Mucosa of stomach (tissue), 1 donor: ENCODE measurements at regions not wholly inside any gene's neighbourhood (a gene's known extent, or its start where the extent isn't known, plus 50 kb on each side); places are given as distances from the start of the nearest gene placed in this dataset.

Experiments
- H3K27me3 ChIP-seq: one replicate; pipeline ENCODE4 v1.7.0; 2013; ENCODE audit warnings: mild to moderate bottlenecking, low read length; ENCODE audit not compliant: control insufficient read depth, insufficient read depth
- H3K36me3 ChIP-seq: one replicate; pipeline ENCODE4 v1.7.0; 2013; ENCODE audit warnings: low read length; ENCODE audit not compliant: control insufficient read depth, insufficient read depth
- H3K4me1 ChIP-seq: one replicate; pipeline ENCODE4 v1.7.0; 2013; ENCODE audit warnings: mild to moderate bottlenecking, low read length; ENCODE audit not compliant: control insufficient read depth, insufficient read depth
- H3K4me3 ChIP-seq: one replicate; pipeline ENCODE4 v1.7.0; 2013; ENCODE audit warnings: low read length
- H3K9ac ChIP-seq: one replicate; pipeline ENCODE4 v1.7.0; 2013; ENCODE audit warnings: mild to moderate bottlenecking, low read length, moderate library complexity
- H3K9me3 ChIP-seq: one replicate; pipeline ENCODE4 v1.7.0; 2013; ENCODE audit warnings: mild to moderate bottlenecking, low read length, moderate library complexity; ENCODE audit not compliant: control insufficient read depth
- donor health status: Pancreatic carcinoma.

DNA sequence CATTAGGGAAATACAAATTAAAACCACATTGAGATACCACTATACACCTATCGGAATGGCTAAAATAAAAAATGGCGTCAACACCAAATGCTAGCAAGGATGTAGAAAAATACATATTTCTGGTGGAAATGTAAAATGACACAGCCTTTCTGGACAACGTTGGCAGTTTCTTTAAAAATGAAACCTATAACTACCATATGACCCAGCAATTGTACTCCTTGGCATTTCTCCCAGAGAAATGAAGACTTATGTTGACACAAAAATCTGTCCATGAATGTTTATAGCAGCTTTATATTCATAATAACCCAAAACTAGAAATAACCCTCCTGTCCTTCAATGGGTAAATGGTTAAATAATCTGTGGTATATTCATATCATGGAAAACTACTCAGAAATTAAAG is 188.7 kb upstream of the RAD23B start:
- H3K36me3 ChIP-seq, result no peaks in the 10 kb centered on the region
- no peaks in the 10 kb centered on the region for H3K9me3 ChIP-seq
- H3K4me1 ChIP-seq, result no peaks in the 10 kb centered on the region
- H3K27me3 ChIP-seq, result no peaks in the 10 kb centered on the region
- no peak overlapping the region for H3K9ac ChIP-seq
- H3K4me3 ChIP-seq, result no peak overlapping the region

DNA sequence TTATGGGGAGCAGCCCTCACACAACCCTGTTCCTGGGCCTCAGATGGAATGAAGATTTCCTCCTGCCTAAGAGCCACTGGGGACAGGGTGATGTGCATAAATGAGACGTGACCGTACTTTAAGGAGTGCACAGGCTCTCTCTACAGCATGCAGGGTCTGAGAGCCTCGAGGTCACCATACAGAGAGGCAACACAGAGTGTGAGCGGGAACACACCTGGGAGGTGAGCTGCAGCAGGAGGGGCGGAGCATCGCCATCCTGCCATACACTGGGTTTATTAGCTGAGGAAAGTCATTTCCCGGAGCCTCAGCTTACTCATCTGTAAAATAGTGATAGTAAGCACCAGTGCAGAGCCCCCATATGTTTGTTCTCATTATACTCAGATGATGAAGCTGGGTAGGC is 182.5 kb upstream of the RAD23B start:
- no peak overlapping the region for H3K9ac ChIP-seq
- H3K4me3 ChIP-seq, result no peak overlapping the region
- no peaks in the 10 kb centered on the region for H3K36me3 ChIP-seq
- H3K4me1 ChIP-seq, result no peaks in the 10 kb centered on the region
- H3K9me3 ChIP-seq, result no peaks in the 10 kb centered on the region
- no peaks in the 10 kb centered on the region for H3K27me3 ChIP-seq

DNA sequence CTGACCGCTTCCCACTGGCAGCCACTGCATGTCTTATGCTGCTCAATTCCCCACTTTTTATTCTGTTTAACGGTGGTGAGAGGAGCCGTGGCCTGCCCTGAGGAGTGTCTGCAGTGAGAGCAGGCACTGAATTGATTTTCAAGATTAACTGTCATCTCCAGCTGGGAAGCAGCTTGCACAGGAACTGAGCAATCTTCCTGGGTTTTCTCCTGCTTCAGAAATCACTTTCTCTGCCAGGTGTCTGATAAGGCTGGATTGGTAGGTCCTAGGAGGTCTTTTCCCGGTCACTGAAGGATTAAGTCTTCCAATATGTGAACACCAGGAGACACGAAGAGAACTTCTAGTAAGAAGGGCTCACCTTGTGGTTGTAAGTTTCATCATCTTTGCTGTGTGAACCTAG is 181.1 kb upstream of the RAD23B start:
- Histone ChIP-seq H3K27me3 (no peaks in the 10 kb centered on the region), H3K4me1 (no peaks in the 10 kb centered on the region), H3K9me3 (no peaks in the 10 kb centered on the region), H3K36me3 (no peaks in the 10 kb centered on the region), H3K4me3 (no peak overlapping the region), H3K9ac (no peak overlapping the region)

DNA sequence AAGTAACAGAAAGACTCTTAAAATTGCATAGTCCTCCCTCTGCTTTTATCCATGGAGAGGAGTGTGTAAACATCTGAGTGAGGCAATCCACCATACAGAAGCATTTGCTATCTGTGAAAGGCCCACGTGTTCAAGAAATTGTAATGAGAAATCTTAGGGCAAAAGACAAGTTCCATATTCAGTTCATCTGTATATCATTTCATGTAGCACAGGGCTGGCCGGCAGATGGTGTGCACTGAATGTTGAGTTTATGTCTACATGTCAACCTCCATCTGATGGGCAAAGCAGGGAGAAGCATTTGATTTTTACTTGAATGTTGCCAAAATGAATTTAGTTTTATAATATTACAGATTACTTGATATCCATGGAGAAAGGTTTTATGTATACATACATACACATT is 179.5 kb upstream of the RAD23B start:
- Histone ChIP-seq H3K9me3 (no peaks in the 10 kb centered on the region), H3K9ac (no peak overlapping the region), H3K4me3 (no peak overlapping the region), H3K36me3 (no peaks in the 10 kb centered on the region), H3K4me1 (no peaks in the 10 kb centered on the region), H3K27me3 (no peaks in the 10 kb centered on the region)

DNA sequence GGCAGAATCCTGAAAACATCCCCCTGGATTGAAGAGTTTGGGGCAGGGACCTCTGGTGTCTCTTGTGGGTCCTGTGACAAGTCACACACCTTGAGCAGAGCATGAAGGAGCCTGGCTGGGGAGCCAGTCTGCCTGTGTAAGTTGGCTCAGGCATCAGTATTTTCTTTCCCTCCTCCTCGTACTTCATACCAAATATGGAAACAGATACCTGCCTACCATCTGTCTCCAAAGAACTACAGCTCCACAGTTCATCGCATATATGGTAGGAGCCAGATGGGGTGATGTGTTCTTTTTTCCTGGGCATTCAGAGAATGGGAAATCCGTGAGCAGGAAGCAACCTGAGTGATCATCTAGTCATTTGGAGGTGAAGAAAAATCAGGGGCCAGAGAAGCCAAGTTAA is 177.3 kb upstream of the RAD23B start:
- Histone ChIP-seq H3K36me3 (no peaks in the 10 kb centered on the region), H3K4me3 (no peak overlapping the region), H3K27me3 (no peaks in the 10 kb centered on the region), H3K4me1 (no peaks in the 10 kb centered on the region), H3K9me3 (no peaks in the 10 kb centered on the region), H3K9ac (no peak overlapping the region)

DNA sequence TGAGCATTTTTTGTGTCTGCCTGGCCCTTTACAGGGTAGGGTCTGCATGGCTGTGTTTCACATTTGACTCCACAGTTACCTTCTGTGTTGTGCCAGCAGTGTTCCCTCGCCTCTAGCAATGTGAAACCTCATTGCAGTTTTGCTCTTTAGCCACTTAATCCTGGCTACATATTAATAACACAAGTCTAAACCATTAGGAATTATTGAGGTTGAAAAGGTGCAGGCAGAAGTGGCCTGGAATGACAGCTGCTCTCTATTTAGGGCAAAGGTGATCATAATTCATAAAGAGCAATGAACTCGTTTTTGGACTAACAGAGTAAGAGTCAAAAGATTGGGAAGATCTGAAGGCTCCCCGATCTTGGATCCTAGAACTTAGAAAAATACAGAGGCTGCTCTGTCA is 176.7 kb upstream of the RAD23B start:
- no peak overlapping the region for H3K9ac ChIP-seq
- H3K36me3 ChIP-seq, result no peaks in the 10 kb centered on the region
- H3K27me3 ChIP-seq, result no peaks in the 10 kb centered on the region
- H3K9me3 ChIP-seq, result no peaks in the 10 kb centered on the region
- H3K4me1 ChIP-seq, result no peaks in the 10 kb centered on the region
- H3K4me3 ChIP-seq, result no peak overlapping the region

DNA sequence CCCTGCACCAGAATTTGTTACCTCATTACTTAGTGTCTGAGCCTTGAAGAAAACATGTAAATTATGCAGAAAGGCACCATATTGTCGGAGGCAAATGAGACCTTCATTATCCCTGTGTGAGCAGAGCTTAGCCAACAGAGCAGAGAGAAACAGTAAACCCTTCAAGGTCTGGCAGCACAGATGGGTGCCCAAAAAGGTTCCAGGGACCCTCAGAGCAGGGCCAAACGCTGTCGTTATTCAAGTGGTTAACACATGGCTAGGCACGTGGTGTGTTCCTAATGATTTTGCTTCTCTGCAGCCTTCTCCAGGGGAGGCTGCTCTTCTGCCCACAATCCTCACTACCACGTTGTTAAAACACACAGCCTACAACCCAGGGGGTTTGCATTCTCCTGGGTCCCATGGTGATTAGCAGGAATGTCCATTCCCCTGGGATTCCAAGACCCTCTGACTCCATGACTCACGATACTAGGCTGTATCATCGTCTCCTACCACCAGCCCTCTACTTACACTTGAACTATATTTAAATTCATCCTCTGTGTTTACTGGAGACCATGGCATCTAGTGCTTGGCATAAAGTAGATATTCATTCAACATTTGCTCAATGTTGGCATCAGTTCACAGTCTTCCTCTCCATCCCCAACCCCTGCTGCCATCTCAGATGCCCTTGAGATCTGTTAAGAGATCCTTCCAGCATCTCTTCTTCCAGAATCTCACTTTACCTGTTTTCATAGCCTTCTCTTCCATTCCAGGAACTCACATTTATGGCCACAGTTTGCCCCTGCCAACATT is 174.5 kb upstream of the RAD23B start:
- no peaks in the 10 kb centered on the region for H3K36me3 ChIP-seq
- no peaks in the 10 kb centered on the region for H3K4me1 ChIP-seq
- no peaks in the 10 kb centered on the region for H3K9me3 ChIP-seq
- no peak overlapping the region for H3K9ac ChIP-seq
- H3K27me3 ChIP-seq, result peaks cover 6% of the 10 kb centered on the region
- no peak overlapping the region for H3K4me3 ChIP-seq

DNA sequence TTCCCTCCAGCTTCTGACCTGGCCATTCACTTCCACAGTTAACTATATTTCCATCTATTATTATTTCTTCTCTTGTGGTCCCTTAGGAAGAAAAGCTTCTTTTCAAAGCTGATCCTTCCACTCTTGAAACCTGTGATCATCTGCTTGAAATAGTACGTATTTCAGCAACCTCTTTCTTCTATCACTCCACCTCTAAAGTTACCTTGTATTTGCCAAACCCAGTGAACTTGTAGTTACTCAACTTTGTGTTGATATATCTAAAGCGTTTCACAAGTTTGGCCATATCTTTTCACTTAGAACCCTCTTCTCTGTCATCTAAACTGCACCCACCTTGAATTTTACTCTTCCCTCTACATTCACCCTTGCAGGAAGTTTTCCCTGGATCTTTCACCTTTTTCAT is 173.8 kb upstream of the RAD23B start:
- no peaks in the 10 kb centered on the region for H3K9me3 ChIP-seq
- no peak overlapping the region for H3K4me3 ChIP-seq
- peaks cover 6% of the 10 kb centered on the region for H3K27me3 ChIP-seq
- no peaks in the 10 kb centered on the region for H3K4me1 ChIP-seq
- H3K36me3 ChIP-seq, result no peaks in the 10 kb centered on the region
- H3K9ac ChIP-seq, result no peak overlapping the region

DNA sequence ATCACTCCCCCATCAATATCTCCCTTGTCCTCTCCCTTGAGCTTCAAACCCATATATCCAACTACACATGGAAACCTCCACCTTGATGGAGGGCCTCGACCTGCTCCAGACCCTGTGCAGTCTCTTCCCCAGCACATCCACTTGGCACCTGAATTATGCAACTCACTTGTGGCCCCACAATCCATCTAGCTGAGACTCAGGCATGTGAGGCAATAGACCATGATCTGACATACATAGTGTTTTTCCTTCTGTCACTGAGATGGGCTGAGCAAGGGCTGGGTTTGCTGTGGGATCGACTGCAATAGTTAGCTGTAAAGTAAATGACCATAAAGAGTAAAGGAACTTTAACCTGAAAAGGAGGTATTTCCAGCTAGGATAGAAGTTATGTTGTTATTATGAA is 172.9 kb upstream of the RAD23B start:
- Histone ChIP-seq H3K9me3 (no peaks in the 10 kb centered on the region), H3K36me3 (no peaks in the 10 kb centered on the region), H3K4me3 (no peak overlapping the region), H3K9ac (no peak overlapping the region), H3K4me1 (no peaks in the 10 kb centered on the region), H3K27me3 (peaks cover 6% of the 10 kb centered on the region)

DNA sequence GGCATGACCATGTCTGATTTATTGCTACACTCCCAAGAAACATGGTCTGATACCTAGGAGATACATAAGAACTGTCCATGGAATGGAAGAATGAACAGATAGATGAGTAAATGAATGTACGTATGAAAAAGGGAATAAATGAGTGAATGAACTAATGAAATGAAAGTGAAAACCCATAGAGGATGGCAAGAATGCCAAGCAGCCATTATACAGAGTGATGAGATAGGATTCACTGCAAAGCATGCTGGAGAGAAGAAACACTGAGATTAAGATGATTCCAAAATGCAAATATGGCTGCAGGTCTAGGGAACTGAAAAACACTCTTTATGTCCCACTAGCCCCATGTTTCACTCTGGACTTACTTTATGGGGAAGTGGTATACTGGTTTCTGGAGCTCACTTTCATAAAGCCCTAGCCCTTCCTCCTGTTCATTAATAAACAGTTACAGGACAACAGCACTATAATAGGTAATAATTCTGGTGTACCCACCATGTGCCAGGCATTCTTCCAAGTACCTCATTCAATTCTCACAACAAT is 170.3 kb upstream of the RAD23B start:
- Histone ChIP-seq H3K9me3 (no peaks in the 10 kb centered on the region), H3K27me3 (peaks cover 6% of the 10 kb centered on the region), H3K36me3 (no peaks in the 10 kb centered on the region), H3K4me1 (no peaks in the 10 kb centered on the region), H3K9ac (no peak overlapping the region), H3K4me3 (no peak overlapping the region)

DNA sequence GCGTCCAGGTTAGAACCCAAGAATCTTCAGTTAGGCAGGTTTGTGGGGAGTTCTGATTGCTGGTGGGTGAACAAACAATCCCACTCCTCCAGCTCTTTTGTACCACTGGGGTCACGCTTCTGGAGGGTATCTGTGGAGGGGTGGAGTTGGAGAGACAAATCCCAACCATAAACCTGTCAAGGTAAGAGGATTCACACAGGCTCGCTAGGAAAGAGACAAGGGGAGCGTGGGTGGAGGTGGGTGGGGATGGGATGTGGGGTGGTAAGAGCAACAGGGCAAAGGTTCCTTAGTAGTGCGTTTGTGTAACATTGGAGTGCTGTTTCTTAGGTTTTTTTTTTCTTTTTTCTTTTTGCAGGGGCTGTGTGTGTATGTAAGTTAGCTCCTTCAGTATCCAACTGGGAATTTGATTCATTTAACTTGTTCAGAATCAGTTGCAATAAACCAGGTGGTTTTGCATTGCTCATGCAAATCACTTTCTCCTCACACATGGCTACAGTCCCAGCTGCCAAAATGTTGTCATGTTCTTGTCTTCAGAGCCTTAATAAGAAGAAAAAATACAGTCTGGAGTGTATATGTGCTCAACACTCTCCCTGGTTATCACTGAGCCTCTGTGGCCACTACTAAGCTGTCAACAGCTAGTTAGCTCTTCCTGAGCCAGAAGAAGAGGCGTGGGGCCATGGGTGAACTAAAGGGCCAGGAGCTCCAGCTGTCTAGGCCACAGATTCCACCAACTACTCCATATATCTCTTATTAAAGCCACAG is 164.0 kb upstream of the RAD23B start:
- H3K27me3 ChIP-seq, result no peaks in the 10 kb centered on the region
- no peaks in the 10 kb centered on the region for H3K36me3 ChIP-seq
- no peaks in the 10 kb centered on the region for H3K4me1 ChIP-seq
- H3K4me3 ChIP-seq, result no peak overlapping the region
- H3K9me3 ChIP-seq, result no peaks in the 10 kb centered on the region
- no peak overlapping the region for H3K9ac ChIP-seq

DNA sequence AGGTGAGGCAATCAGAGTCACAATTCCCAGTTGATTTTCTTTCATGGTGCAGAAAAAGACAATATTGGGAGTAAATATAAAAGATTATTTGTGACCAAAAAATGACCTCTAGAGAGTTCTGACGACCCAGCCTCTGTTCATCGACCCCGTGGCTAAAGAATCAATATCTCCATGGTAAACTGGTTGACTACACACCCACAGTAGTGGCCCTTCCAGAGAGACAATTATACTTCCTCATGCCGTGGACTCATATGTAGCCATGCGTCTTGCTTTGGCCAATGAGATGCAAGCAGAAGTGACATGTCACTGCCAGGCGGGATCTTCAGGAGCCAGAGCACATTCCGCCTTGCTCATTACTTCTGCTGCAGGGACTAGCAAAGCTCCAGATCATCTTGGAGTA is 163.3 kb upstream of the RAD23B start:
- H3K9me3 ChIP-seq, result no peaks in the 10 kb centered on the region
- no peaks in the 10 kb centered on the region for H3K27me3 ChIP-seq
- no peaks in the 10 kb centered on the region for H3K4me1 ChIP-seq
- no peaks in the 10 kb centered on the region for H3K36me3 ChIP-seq
- H3K9ac ChIP-seq, result no peak overlapping the region
- no peak overlapping the region for H3K4me3 ChIP-seq
